HCEC 1CT (cell line): ENCODE measurements at regions not wholly inside any gene's neighbourhood (a gene's known extent, or its start where the extent isn't known, plus 50 kb on each side); places are given as distances from the start of the nearest gene placed in this dataset.
A peak's percentile ranks its signal among the peaks of the same experiment; 100 is the strongest.

ENCODE experiments used
- DNase-seq: peaks from one replicate; pipeline ENCODE4 v3.0.0-alpha.2; 2017

DNA sequence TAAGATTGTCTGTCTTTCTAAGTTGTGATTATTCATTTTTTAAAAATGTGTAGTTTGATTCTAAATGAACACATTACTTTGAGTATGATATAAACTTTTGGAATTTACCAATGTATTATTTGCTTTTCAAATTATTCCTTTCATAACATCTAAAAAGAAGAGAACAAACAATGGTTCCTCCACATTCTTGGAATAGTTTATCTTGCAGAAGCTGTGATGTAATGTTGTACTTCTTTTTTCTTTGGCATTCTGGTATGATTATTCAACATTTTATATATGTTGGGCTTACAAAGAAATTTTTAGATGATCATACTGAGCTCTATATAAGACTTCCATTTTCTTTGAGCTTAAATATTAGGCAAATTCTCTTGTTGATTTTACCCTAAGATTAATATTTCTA lies 419.2 kb downstream of the DIPK2A start:
- no peak for DNase-seq

DNA sequence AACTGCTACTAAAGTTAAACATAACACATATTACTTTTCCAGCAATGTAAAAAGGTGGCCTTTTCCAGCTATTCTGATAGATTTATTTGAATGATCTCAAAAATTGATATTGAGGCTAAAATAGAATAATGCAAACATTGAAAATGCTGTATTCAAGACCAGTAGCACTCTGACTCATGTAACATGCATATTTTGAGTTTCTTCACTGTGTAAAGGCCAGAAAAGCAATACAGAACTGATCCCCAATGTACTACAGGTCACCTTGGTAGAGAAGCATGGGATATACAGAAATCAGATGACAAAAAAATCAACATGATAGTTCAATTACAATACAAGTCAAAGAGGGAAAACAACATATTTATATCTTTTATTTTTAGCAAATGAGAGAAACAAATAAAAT lies 419.6 kb downstream of the DIPK2A start:
- DNase-seq: no peak

DNA sequence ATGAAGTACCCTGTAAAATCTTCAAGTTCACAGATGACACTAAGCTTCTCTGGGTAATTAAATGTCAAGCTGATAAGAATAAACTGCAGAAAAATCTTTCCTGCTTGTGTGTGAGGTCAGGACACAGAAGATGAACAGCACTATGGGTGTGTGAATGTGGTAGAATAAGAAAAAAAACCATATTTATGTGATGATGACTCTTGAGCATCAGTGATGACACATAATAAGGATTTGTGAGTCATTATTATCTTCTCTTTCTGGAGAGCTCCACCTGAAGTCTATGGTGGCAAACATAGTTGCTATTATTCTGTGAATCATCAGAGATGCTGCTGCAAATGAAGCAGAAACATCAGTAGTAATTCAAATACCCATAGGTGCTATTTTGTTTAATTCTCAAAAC lies 422.4 kb downstream of the DIPK2A start:
- peak; percentile 47 for DNase-seq

DNA sequence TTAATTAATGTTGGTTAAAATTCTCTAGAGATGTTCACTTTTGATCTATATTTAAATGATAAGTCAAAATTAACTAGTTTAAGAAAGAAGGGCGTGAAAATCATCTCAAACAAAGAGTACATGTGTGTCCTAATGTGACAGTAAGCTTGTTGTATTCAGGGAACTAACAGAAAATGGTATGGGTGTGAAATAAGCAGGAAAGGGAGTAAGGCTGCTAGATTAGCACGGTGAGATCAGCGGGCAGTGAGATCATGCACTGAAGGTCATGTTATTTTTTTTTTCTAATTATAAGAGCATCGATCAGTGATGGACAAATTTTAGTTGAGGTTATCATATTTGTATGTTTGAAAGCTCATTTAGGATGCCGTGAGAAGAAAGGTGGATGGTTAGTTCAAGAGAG lies 430.8 kb downstream of the DIPK2A start:
- DNase-seq: no peak

DNA sequence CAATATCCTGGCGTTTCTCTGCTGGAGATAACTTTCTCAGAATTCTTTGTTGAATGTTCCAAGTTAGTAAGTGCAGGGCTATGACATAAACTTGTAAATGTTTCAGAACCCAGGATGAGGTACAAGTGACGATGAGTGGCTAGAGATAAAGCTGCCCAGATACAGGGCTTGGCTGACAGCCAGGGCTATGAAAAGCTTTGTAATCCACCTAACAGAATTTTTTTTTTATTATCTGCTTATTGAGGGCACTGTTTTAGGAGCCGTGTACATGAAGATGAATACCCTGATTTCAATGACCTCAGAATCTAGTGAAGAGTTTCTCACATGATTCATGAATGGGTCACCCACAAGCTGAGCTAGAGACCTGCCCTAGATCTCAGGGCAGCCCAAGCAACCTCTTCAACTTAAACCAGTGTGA lies 431.4 kb downstream of the DIPK2A start:
- peak; percentile 32 for DNase-seq

DNA sequence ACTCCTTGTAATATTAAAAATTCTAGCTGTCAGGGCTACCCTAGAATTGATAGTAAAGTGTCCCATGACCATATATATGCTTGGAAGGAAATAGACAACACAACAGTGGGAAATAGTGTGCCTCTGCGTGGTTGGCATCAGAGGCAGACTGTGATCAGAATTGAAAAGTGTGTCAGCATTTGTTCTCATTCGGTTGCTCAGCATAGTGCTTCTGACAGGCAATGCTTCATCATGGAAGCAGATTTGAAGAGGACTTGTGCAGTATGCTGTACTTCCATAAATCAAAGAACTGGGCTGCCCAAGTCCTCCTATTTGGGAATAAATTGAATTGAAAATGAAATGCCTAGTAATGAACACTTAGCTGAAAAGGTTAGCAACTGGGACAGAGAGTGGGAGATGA lies 435.7 kb downstream of the DIPK2A start:
- DNase-seq: no peak

DNA sequence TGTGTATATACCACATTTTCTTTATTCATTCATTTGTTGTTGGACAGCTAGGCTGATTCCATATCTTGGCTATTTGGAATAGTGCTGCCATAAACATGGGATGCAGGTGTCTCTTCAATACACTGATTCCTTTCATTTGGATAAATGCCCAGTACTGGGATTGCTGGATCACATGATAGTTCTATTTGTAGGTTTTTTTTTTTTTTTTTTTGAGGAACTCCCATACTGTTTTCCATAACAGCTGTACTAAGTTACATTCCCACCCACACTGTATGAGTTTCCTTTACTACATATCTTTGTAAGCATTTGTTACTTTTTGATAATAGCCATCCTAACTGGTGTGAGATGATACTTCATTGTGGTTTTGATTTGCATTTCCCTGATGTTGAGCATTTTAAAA lies 437.7 kb downstream of the DIPK2A start:
- no peak for DNase-seq

DNA sequence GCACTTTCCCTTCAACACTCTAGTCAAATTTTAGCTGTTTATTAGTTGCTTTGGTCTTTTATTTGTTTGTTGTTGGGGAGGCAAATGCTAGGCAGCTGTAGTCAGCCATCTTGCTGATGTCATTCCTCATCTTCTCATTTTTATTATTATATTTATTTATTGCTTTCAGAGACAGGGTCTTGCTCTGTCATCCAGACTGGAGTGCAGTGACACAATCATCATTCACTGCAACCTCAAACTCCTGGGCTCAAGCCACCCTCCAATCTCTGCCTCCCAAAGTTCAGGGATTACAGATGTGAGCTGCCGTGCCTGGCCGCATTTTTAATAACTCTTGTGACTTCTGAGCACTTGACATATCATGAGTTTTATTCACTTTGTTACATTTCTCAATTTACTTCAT lies 441.4 kb downstream of the DIPK2A start:
- DNase-seq: no peak

DNA sequence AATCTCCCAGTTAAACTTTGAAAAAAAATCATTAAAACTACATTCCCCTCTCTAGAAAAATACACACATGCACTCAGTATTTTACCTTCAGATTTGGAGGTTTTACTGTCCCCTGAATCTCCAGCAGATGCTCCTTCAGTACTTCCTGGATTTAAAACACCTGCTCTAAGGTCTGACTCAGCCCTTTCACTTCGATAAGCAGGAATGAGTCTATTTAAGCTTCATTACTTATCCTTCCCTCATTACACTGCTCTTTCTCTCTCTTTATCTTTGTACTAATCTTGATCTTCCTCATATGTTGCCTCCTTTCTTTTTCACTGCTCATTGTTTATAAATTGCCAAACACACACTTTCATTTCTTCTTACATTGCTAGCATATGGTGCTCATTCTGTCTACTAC lies 443.9 kb downstream of the DIPK2A start:
- DNase-seq: no peak

DNA sequence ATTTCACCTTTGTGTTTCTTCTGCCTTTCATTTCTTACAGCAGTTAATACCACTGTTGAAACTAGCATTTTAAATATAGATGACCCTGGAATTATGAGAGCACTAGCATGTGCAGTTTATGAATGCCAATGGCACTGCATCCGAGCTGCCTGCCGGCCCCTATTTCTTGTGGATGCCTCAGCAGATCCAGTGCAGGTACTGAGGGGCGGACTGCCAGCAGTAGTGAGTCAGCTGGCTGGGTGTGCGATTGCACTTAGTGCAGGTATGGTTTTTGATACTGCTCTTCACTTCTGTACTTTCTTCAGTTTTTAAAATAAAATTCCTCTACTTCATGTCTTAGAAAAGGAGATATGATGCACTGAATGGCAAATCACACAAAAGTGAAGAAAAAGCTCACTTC lies 453.0 kb downstream of the DIPK2A start:
- DNase-seq: no peak

DNA sequence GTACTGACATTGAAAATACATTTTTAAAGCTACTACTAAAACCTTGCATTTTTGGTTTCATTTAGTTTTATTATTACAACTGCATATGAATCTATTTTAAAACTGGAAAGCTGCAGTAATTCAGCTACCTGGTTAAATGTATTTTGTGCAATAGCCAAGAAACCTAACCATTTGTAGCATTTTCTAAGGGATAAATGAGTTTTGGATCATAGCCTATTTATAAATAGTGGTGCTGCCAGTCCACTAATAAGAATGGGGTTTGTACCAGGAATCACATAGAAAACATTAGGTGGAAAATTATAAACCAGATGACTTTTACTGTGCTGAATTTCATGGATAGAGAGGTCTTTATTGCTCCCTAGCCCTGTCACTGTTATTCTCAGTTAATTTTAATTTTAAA lies 454.7 kb downstream of the DIPK2A start:
- no peak for DNase-seq

DNA sequence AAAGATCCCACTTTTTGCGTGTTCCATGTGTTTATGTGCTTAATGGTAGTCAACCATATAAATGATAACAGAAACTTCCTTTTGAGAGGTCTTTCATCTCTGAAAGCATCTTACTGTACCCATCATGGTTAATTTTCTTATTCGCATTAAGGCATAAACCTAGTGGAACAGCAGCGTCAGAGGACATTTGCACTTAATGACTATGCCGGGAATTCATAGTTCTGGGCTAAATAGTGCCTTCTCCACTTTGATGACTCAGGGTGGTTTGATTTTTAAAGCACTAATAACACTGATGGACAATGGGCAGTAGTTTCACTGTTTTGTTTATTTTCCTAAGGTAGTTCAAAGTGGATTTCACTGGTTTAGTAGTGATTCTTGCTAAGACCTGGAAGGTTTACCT lies 455.3 kb downstream of the DIPK2A start:
- DNase-seq: no peak

DNA sequence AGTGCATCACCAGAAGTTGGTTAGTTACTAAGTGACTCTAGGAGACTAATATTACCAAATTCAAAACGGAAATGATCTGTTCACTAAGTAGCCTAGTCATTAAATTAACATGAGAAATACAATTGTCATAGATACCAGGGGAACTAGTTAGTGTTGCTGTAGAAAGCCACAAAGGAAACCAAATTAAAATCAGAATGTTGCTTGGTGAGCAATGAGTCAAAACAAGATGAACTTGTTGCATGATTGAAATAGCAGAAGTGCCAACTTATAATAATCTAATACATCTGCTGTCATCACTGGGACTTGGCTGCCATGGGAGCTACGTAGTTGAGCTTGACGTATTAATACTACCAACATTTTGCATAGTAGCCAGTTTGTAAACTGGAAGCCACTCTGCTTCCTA lies 458.1 kb downstream of the DIPK2A start:
- no peak for DNase-seq

DNA sequence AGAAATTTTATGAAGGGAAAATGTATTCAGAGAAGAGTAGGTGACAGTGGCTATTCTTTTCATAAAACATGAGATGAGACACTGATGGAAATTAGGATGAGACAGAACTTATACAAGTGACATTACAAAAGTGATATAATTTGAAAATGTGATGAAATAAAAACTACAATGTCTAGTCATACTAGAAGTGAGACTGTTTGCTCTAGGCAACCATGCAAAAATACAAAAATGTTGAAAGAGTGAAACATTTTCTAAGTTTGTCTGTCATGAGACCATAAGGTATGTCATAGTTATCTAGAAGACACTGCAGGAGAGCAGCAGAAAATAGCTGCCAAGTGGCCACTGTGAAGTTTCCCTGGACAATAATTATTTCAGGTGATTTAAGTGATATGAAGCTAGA lies 459.5 kb downstream of the DIPK2A start:
- no peak for DNase-seq

DNA sequence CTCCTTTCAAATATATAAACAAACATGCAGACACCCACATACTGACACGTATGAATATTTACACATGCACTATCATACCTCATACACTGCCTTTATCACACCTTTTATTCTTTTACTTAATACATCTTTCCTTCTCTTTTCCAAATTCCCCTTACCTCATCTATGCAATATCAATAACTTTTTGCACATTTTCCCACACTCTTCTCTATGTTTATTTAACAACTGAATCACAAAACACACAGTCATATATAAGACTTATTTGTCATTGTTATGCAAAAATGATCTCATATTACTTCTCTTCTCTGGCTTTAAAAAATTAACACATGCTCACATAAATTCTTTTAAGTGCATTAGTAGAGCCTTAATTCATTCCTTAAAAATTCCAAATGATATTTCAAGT lies 461.4 kb downstream of the DIPK2A start:
- no peak for DNase-seq

DNA sequence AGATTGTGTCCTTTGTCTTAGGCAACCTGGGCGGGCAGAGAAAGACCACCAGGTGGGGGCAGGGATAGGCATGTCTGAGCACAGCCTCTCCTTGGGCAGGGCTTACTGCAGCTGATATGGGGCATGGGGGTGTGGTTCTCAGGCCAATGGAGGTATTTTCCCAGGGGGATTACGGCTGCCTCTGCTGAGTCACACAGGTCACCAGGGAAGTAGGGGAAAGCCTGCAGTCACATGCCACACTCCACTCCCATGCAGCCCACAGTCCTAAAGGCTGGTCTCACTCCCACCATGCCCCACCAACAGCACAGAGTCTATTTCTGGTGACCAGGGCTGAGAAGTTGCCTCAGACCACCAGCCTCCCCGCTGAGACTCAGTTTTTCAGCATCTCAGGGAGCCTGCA lies 466.4 kb downstream of the DIPK2A start:
- no peak for DNase-seq

DNA sequence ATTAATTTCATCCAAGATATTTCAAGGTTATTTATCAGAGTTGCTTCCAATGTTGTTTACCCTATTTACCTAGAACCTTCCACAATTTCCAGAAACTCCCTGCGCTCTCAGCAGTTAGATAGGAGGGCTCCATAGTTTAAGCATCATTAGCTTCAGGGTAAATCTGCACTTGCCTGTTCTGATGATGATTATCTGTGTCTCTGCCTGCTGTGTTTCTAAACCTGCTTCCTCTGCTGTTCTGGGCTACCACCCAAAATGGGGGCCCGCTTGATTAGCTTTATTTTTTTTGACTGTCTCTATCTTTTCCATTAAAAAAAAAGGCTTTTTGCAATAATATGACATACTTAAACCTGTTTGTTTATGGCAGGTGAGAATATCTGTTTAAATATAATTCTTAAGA lies 472.4 kb downstream of the DIPK2A start:
- no peak for DNase-seq

DNA sequence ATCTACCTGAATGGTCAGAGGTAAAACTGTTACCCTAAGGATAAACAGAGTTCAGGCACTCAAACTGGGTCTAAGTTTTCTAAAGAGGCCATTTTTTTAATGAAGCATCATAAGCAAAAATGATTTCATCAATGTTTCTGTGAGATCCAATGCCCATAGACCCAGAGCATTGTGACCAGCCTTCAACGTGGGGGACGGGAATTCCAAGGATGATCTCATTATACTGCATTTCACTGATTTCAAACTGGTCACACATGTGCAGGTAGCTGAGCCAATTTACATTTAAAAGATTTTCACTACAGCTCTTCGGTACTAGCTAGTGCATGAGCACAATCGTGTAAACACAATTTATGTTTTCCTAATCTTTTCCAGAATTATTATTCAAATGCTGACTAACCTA lies 472.9 kb downstream of the DIPK2A start:
- DNase-seq: no peak

DNA sequence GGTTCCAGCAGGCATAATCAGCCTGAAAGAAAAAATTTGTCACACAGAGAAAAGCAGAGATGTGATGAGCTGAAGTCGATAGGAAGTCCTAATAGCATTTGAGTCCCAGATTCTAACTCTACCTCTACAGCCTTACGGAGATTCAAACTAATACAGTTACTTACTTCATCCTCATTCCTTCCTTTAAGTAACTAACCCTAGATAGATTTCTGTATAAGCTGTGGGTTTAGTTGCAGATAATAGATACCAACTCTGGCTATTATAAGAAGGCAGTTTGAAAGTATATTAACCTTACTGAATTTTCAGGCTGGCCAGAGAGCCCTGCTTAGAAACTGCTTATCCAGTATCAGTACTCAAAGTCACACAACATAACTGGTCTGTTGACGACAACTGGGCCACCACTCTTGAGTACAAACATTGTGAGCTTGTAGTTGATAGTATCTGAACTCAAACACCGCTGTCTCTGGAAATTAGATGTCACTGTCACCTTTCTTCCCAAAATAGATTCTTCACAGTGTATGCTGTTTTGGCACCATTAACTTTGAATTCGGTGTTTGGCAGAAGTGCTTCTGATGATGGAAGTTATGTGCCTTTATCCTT lies 484.3 kb downstream of the DIPK2A start:
- DNase-seq: no peak

DNA sequence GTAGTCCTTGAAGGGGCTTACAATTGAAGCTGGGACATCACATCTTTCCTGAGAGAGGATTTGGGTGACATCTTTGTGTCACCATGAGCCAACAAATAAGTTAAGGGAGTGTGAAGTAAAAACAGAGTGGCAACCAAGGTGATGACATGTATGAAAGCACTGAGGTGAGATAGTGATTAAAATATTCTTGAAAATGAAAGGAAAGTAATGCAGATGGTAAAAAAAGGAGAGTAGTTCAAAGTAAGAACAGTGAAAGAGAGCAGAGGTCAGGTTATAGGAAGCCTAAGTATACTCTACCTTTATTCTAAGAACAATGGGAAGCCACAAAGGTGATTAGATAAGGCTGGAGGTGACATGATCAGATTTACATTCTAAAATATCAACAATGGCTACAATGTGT lies 486.1 kb downstream of the DIPK2A start:
- DNase-seq: no peak

DNA sequence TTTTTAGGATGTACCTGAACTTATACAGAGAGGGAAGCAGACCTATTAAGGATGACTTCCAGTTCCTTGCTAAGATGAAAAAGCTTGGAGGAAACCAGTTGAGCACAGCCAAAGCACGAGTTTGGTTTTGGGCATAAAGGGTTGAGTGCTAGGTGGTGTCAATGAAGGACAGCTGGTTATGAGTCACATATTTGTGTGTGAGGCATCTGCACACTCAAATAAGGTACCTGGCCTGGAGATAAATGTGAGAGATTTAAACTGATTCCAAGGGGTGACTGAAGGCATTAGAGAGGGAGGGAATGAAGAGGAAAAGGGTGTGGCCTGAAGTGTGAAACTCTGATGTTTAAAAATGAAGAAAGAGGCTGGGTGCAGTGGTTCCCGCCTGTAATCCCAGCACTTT lies 486.7 kb downstream of the DIPK2A start:
- no peak for DNase-seq

DNA sequence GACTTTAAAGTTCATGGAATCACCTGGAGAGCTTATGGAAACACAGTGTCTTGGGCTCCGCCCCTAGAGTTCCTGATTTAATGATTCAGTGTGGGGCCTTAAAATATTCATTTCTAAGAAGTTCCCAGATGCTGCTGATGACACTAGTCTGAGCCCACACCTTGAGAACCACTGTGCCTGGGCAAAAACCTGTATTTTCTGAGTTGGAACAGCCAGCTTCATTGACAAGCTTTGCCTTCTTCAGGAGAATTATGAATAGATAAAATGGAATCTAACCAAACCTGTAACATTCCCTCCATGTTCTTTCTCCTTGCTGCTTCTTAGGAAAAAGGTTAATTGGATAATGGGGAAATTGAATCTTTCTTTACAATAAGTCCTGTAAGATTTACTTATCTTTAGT lies 490.7 kb downstream of the DIPK2A start:
- no peak for DNase-seq

DNA sequence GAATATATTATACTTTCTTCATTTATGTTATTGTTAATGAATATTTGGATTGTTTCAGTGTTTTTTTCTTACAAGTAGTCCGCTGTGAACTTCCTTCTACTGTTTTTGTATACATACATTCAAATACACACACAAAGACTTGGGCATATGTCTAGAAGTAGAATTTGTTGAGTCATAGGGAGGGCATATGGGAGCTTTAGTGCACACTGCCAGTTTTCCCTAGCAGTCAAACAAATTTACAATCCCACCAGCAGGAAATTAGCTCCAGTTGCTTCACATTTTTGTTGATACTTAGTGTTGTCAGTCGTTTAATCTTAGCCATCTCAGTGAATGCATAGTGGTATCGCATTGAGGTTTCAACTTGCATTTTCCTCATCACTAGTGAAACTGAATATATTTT lies 492.3 kb downstream of the DIPK2A start:
- no peak for DNase-seq

DNA sequence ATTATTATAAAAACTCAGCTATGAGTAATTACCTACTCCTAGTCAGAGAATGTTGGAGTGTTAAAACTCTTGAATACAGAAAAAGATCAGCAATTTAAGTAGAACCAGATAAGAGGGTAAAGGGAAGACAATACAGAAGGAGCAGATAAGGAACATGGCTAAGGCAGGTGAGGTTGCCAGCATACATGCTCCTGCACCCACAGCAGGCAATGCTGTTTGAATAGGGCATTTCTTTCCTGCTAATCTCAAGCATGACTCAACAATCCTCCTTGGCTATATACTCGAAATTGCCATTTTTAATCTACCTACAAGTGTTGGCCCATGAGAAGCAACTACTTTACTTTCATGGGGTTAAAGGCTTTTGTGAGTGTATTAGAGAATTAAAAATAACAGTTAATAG lies 494.5 kb downstream of the DIPK2A start:
- no peak for DNase-seq

DNA sequence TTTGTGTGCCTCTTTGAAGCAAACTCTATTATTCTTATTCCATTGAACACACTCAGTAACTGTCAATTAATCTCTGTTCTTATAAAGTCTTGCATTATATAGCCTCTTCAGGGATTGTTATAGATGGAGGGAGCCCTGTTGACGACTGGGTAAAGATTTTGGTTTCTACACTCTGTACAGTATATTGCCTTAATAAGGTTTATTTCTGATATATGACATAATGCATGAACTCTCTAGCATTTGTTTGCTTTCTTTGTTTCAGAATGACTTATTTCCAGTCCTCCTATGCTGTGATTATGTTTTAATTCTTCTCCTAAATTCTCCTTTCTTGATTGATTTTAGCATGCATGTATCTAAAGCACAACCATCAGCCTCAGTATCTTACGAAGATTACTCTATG lies 494.9 kb downstream of the DIPK2A start:
- no peak for DNase-seq

DNA sequence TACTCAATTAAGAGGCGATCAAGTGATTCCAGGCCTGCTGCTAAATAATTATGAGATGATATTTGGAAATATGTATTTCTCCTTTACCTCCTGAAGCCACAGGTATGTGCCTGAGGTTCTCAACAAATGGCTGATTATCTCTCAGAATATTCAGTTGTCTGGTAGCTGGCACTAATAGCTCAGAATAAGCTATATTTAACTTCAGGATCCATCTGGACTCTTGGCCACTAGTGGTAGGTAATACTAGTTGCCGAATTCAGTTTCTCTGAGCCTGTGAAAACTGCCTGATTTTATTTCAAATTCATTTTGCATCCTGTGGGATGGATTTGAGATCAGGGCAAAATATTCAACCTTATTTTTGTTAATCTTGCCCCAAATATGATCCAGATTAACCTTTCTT lies 499.0 kb downstream of the DIPK2A start:
- no peak for DNase-seq
